ENCODE measurements at regions not wholly inside any gene's neighbourhood (a gene's known extent, or its start where the extent isn't known, plus 50 kb on each side); places are given as distances from the start of the nearest gene placed in this dataset.

- no peak for TF ChIP-seq CTCF (conservative IDR thresholded peaks at IDR 0.05; ENCODE audit: low read length)
- no peak for TF ChIP-seq EZH2phosphoT487 (IDR thresholded peaks at IDR 0.05; ENCODE audit: borderline replicate concordance)
These were observed 99.2 kb downstream of the HES1 start for GRCh38 chr3:194235160-194235559.

All from Loucy (cell line).